Testis (tissue), 2 donors: ENCODE measurements at regions not wholly inside any gene's neighbourhood (a gene's known extent, or its start where the extent isn't known, plus 50 kb on each side); places are given as distances from the start of the nearest gene placed in this dataset.
"Not testable (repeated sequence)": the region's sequence is repeated elsewhere in the genome, so short reads cannot be mapped to it uniquely, and the experiment has no call there.

ENCODE experiments used
- DNase-seq: peaks from one replicate; pipeline ENCODE4 v3.0.0-alpha.2; 2019
- H3K27ac ChIP-seq, 2 donors: fragments of 200-600 bp; sonication (generic); one replicate each; pipeline ENCODE4 v1.5.1; 2019
- H3K27me3 ChIP-seq: fragments of 200-600 bp; sonication (generic); one replicate; pipeline ENCODE4 v1.5.1; 2019
- H3K36me3 ChIP-seq: fragments of 200-600 bp; sonication (generic); one replicate; pipeline ENCODE4 v1.5.1; 2017; ENCODE audit warnings: low read depth; ENCODE audit errors: missing control alignments
- H3K4me1 ChIP-seq: fragments of 200-600 bp; sonication (generic); one replicate; pipeline ENCODE4 v1.5.1; 2019
- H3K4me3 ChIP-seq, 2 donors: fragments of 200-600 bp; sonication (generic); one replicate each; pipeline ENCODE4 v1.5.1; 2017 to 2019
- H3K9me3 ChIP-seq: fragments of 200-600 bp; sonication (generic); one replicate; pipeline ENCODE4 v1.5.1; 2017
- CTCF ChIP-seq, 3 experiments: fragments of 450-650 bp in 2 of 3; fragments of 200-600 bp in 1 of 3; sonication (generic) in 1 of 3; IDR thresholded peaks; one replicate each; pipeline ENCODE4 v1.5.1; 2016 to 2019; ENCODE audit warnings: antibody characterized with exemption in 3 of 3, mild to moderate bottlenecking in 2 of 3, moderate library complexity in 1 of 3
- POLR2A ChIP-seq: fragments of 450-650 bp; IDR thresholded peaks from one replicate; pipeline ENCODE4 v1.6.1; 2017; ENCODE audit warnings: antibody characterized with exemption, mild to moderate bottlenecking, moderate library complexity
- WGBS, 2 donors: methylation state at CpG; one replicate each; pipeline ENCODE4 v1.1.5; 2018; 5-methylcytosine and 5-hydroxymethylcytosine counted together
- intact Hi-C: fragments of 100-400 bp; cut with DNase I; formaldehyde crosslinking; loops from one replicate; pipeline ENCODE4 v1.15.1; 2023; ENCODE audit warnings: low total_unique reads

- H3K36me3 ChIP-seq: no peaks in the 10 kb centered on the region
- H3K4me1 ChIP-seq: no peaks in the 10 kb centered on the region
- WGBS, 2 donors: 76 to 77% methylated on average over 3 of the region's 3 CpGs
- TF ChIP-seq CTCF (IDR thresholded peaks at IDR 0.05): no peak
- no peak for TF ChIP-seq POLR2A
- no peak overlapping the region for H3K27ac ChIP-seq
- no peaks in the 10 kb centered on the region for H3K27me3 ChIP-seq
- no peak overlapping the region for H3K4me3 ChIP-seq
- intact Hi-C loops: no loop called here
- no peaks in the 10 kb centered on the region for H3K9me3 ChIP-seq
- DNase-seq: no peak
These were observed 251.6 kb downstream of the RPLP1 start for GRCh38 chr15:69704229-69704628.

GRCh38 chr15:69704700-69705099 is 252.1 kb downstream of the RPLP1 start:
- no peaks in the 10 kb centered on the region for H3K27me3 ChIP-seq
- H3K9me3 ChIP-seq: no peaks in the 10 kb centered on the region
- WGBS, 2 donors: 87 to 95% methylated on average over 4 of the region's 4 CpGs
- H3K4me1 ChIP-seq: no peaks in the 10 kb centered on the region
- no peak overlapping the region for H3K27ac ChIP-seq
- TF ChIP-seq POLR2A (no peak), CTCF (IDR thresholded peaks at IDR 0.05) (no peak)
- DNase-seq: no peak
- no peaks in the 10 kb centered on the region for H3K36me3 ChIP-seq
- intact Hi-C loops: no loop called here
- no peak overlapping the region for H3K4me3 ChIP-seq

GRCh38 chr15:69706353-69707097 is 253.9 kb downstream of the RPLP1 start:
- no peak for TF ChIP-seq CTCF (IDR thresholded peaks at IDR 0.05)
- TF ChIP-seq POLR2A: no peak
- H3K27me3 ChIP-seq: no peaks in the 10 kb centered on the region
- 80 to 86% methylated on average over 3 of the region's 3 CpGs for WGBS, 2 donors
- intact Hi-C loops: no loop called here
- H3K9me3 ChIP-seq: no peaks in the 10 kb centered on the region
- no peaks in the 10 kb centered on the region for H3K4me1 ChIP-seq
- H3K4me3 ChIP-seq: no peak overlapping the region
- no peaks in the 10 kb centered on the region for H3K36me3 ChIP-seq
- no peak for DNase-seq
- H3K27ac ChIP-seq: no peak overlapping the region

- 95% methylated on average over 4 of the region's 4 CpGs for WGBS, 2 donors
- intact Hi-C loops: not testable (repeated sequence)
These were observed 254.6 kb downstream of the RPLP1 start for GRCh38 chr15:69707241-69707640.

GRCh38 chr15:69708436-69709122 is 256.0 kb downstream of the RPLP1 start:
- H3K27ac ChIP-seq, intact Hi-C loops, H3K9me3 ChIP-seq, H3K4me1 ChIP-seq, H3K4me3 ChIP-seq, H3K27me3 ChIP-seq, DNase-seq, H3K36me3 ChIP-seq: not testable (repeated sequence)
- 91 to 93% methylated on average over 3 of the region's 3 CpGs for WGBS, 2 donors

More at GRCh38 chr15:69707241-69707640, 254.6 kb downstream of the RPLP1 start:
- H3K4me1 ChIP-seq, H3K27ac ChIP-seq, H3K4me3 ChIP-seq, DNase-seq, H3K9me3 ChIP-seq, H3K36me3 ChIP-seq, H3K27me3 ChIP-seq: not testable (repeated sequence)
